ENCODE measurements at regions not wholly inside any gene's neighbourhood (a gene's known extent, or its start where the extent isn't known, plus 50 kb on each side); places are given as distances from the start of the nearest gene placed in this dataset.

- H3K79me2 ChIP-seq (ENCODE audit: insufficient read depth, low read length) = no peaks in the 10 kb centered on the region
- TF ChIP-seq CTCF (IDR thresholded peaks at IDR 0.05; ENCODE audit: extremely low read depth, low read depth, low read length) = no peak
- H2AFZ ChIP-seq (ENCODE audit: low read length) = no peak overlapping the region
- no peak overlapping the region for H3K4me3 ChIP-seq (ENCODE audit: insufficient read depth, low read length)
- no peak overlapping the region for H3K27ac ChIP-seq (ENCODE audit: low read depth, low read length)
- H3K9me3 ChIP-seq (ENCODE audit: low read depth, low read length) = no peaks in the 10 kb centered on the region
- H3K27me3 ChIP-seq (ENCODE audit: insufficient read depth, low read length) = no peaks in the 10 kb centered on the region
- H3K4me1 ChIP-seq (ENCODE audit: insufficient read depth, low read length) = no peaks in the 10 kb centered on the region
- no peak overlapping the region for H3K4me2 ChIP-seq (ENCODE audit: insufficient read depth, low read length)
- H3K36me3 ChIP-seq (ENCODE audit: insufficient read depth, low read length) = no peaks in the 10 kb centered on the region
- no peaks in the 10 kb centered on the region for H4K20me1 ChIP-seq (ENCODE audit: insufficient read depth, low read length)
- no peak for DNase-seq (ENCODE audit: insufficient read length, low spot score, missing footprints)
Observed at GRCh38 chr2:2764739-2765138, 433.7 kb upstream of the MYT1L start.

GRCh38 chr2:2764001-2764355 lies 432.9 kb upstream of the MYT1L start:
- Histone ChIP-seq H3K36me3 (ENCODE audit: insufficient read depth, low read length) (no peaks in the 10 kb centered on the region), H3K79me2 (ENCODE audit: insufficient read depth, low read length) (no peaks in the 10 kb centered on the region), H4K20me1 (ENCODE audit: insufficient read depth, low read length) (no peaks in the 10 kb centered on the region), H3K4me1 (ENCODE audit: insufficient read depth, low read length) (no peaks in the 10 kb centered on the region), H3K27me3 (ENCODE audit: insufficient read depth, low read length) (no peaks in the 10 kb centered on the region), H3K9me3 (ENCODE audit: low read depth, low read length) (no peaks in the 10 kb centered on the region), H2AFZ (ENCODE audit: low read length) (no peak overlapping the region), H3K4me2 (ENCODE audit: insufficient read depth, low read length) (no peak overlapping the region), H3K27ac (ENCODE audit: low read depth, low read length) (no peak overlapping the region), H3K4me3 (ENCODE audit: insufficient read depth, low read length) (no peak overlapping the region)
- DNase-seq (ENCODE audit: insufficient read length, low spot score, missing footprints) = no peak
- no peak for TF ChIP-seq CTCF (IDR thresholded peaks at IDR 0.05; ENCODE audit: extremely low read depth, low read depth, low read length)

- H3K36me3 ChIP-seq (ENCODE audit: insufficient read depth, low read length) = no peaks in the 10 kb centered on the region
- no peaks in the 10 kb centered on the region for H3K9me3 ChIP-seq (ENCODE audit: low read depth, low read length)
- H3K79me2 ChIP-seq (ENCODE audit: insufficient read depth, low read length) = no peaks in the 10 kb centered on the region
Observed at GRCh38 chr2:2763351-2764000, 432.4 kb upstream of the MYT1L start.

GRCh38 chr2:2762913-2763312 lies 431.8 kb upstream of the MYT1L start:
- Histone ChIP-seq H3K27me3 (ENCODE audit: insufficient read depth, low read length) (no peaks in the 10 kb centered on the region), H4K20me1 (ENCODE audit: insufficient read depth, low read length) (no peaks in the 10 kb centered on the region), H3K27ac (ENCODE audit: low read depth, low read length) (no peak overlapping the region), H2AFZ (ENCODE audit: low read length) (no peak overlapping the region), H3K4me1 (ENCODE audit: insufficient read depth, low read length) (no peaks in the 10 kb centered on the region), H3K36me3 (ENCODE audit: insufficient read depth, low read length) (no peaks in the 10 kb centered on the region), H3K9me3 (ENCODE audit: low read depth, low read length) (no peaks in the 10 kb centered on the region), H3K4me3 (ENCODE audit: insufficient read depth, low read length) (no peak overlapping the region), H3K79me2 (ENCODE audit: insufficient read depth, low read length) (no peaks in the 10 kb centered on the region), H3K4me2 (ENCODE audit: insufficient read depth, low read length) (no peak overlapping the region)
- DNase-seq (ENCODE audit: insufficient read length, low spot score, missing footprints) = no peak
- TF ChIP-seq CTCF (IDR thresholded peaks at IDR 0.05; ENCODE audit: extremely low read depth, low read depth, low read length) = no peak

More at GRCh38 chr2:2763351-2764000, 432.4 kb upstream of the MYT1L start:
- no peaks in the 10 kb centered on the region for H3K4me1 ChIP-seq (ENCODE audit: insufficient read depth, low read length)
- H3K4me3 ChIP-seq (ENCODE audit: insufficient read depth, low read length) = no peak overlapping the region
- no peaks in the 10 kb centered on the region for H3K27me3 ChIP-seq (ENCODE audit: insufficient read depth, low read length)
- no peak for DNase-seq (ENCODE audit: insufficient read length, low spot score, missing footprints)
- H2AFZ ChIP-seq (ENCODE audit: low read length) = no peak overlapping the region
- H3K4me2 ChIP-seq (ENCODE audit: insufficient read depth, low read length) = no peak overlapping the region
- no peak overlapping the region for H3K27ac ChIP-seq (ENCODE audit: low read depth, low read length)
- H4K20me1 ChIP-seq (ENCODE audit: insufficient read depth, low read length) = no peaks in the 10 kb centered on the region
- TF ChIP-seq CTCF (IDR thresholded peaks at IDR 0.05; ENCODE audit: extremely low read depth, low read depth, low read length) = no peak

Measured in osteoblast (primary cell).